HEK293 (cell line): ENCODE measurements at regions not wholly inside any gene's neighbourhood (a gene's known extent, or its start where the extent isn't known, plus 50 kb on each side); places are given as distances from the start of the nearest gene placed in this dataset.

ENCODE experiments used
- CTCF ChIA-PET: fragments of 350-600 bp; formaldehyde crosslinking; extraction: SDS; loops from one replicate; lab custom pipeline; 2021; ENCODE audit warnings: antibody characterized with exemption; lab: Yijun Ruan, JAX
- POLR2A ChIA-PET: fragments of 300-600 bp; formaldehyde crosslinking; extraction: SDS; loops from one replicate; lab custom pipeline; 2020; ENCODE audit warnings: antibody characterized with exemption, inconsistent platforms; lab: Yijun Ruan, JAX
- H3K27ac ChIP-seq: fragments of 200-500 bp; sonication (Bioruptor generic); 2 replicates; pipeline ENCODE4 v1.5.1; 2014; ENCODE audit warnings: low read depth, low read length, control low read depth, inconsistent platforms; ENCODE audit errors: extremely low read depth
- H3K36me3 ChIP-seq, 2 experiments: fragments of 200-500 bp in 1 of 2; sonication (Bioruptor generic) in 1 of 2; 1 replicate in 1 of 2; 2 replicates in 1 of 2; pipeline ENCODE4 v1.5.1; 2014 to 2017; ENCODE audit warnings: inconsistent platforms in 2 of 2, low read length in 2 of 2; ENCODE audit not compliant: control insufficient read depth in 2 of 2, insufficient read depth in 1 of 2
- H3K4me1 ChIP-seq: fragments of 200-500 bp; sonication (Bioruptor generic); 2 replicates; pipeline ENCODE4 v1.5.1; 2014; ENCODE audit warnings: mild to moderate bottlenecking, low read length, inconsistent platforms; ENCODE audit not compliant: control insufficient read depth, insufficient read depth
- H3K4me3 ChIP-seq: 2 replicates; pipeline ENCODE4 v1.5.1; 2011; ENCODE audit warnings: low read depth, mild to moderate bottlenecking, control low read depth, low read length, moderate library complexity
- H3K9me3 ChIP-seq: fragments of 200-500 bp; sonication (Bioruptor generic); 2 replicates; pipeline ENCODE4 v1.5.1; 2014; ENCODE audit warnings: low read depth, low read length, inconsistent platforms; ENCODE audit not compliant: control insufficient read depth, insufficient read depth
- HOXC10 ChIP-seq: sonication (generic); formaldehyde crosslinking; IDR thresholded peaks from 2 replicates; pipeline ENCODE4 v1.8.1; 2023; ENCODE audit warnings: mild to moderate bottlenecking, missing genetic modification reagents
- MZF1 ChIP-seq: fragments of 450-650 bp; formaldehyde crosslinking; IDR thresholded peaks from 2 replicates; pipeline ENCODE4 v1.5.1; 2017; ENCODE audit warnings: missing biosample characterization, missing genetic modification characterization, borderline replicate concordance
- SCRT2 ChIP-seq: fragments of 450-650 bp; formaldehyde crosslinking; IDR thresholded peaks from 2 replicates; pipeline ENCODE4 v1.5.1; 2016; ENCODE audit warnings: missing biosample characterization, missing genetic modification characterization
- ZNF10 ChIP-seq: fragments of 450-650 bp; formaldehyde crosslinking; IDR thresholded peaks from 2 replicates; pipeline ENCODE4 v1.5.1; 2017; ENCODE audit warnings: missing biosample characterization, missing genetic modification characterization
- ZNF132 ChIP-seq: fragments of 450-650 bp; formaldehyde crosslinking; IDR thresholded peaks from 2 replicates; pipeline ENCODE4 v1.5.1; 2017; ENCODE audit warnings: missing biosample characterization, missing genetic modification characterization, borderline replicate concordance
- ZNF146 ChIP-seq: fragments of 450-650 bp; formaldehyde crosslinking; IDR thresholded peaks from 2 replicates; pipeline ENCODE4 v1.5.1; 2016; ENCODE audit warnings: missing biosample characterization, missing genetic modification characterization
- ZNF302 ChIP-seq: fragments of 450-650 bp; formaldehyde crosslinking; IDR thresholded peaks from 2 replicates; pipeline ENCODE4 v1.5.1; 2016; ENCODE audit warnings: missing biosample characterization, missing genetic modification characterization, low read depth
- ZNF335 ChIP-seq: fragments of 450-650 bp; formaldehyde crosslinking; conservative IDR thresholded peaks from 2 replicates; pipeline ENCODE4 v1.5.1; 2016; ENCODE audit warnings: missing biosample characterization, missing genetic modification characterization
- ZNF354C ChIP-seq: fragments of 450-650 bp; formaldehyde crosslinking; IDR thresholded peaks from 2 replicates; pipeline ENCODE4 v1.5.1; 2016; ENCODE audit warnings: missing biosample characterization, missing genetic modification characterization, low read depth, borderline replicate concordance
- ZNF391 ChIP-seq: fragments of 450-650 bp; formaldehyde crosslinking; IDR thresholded peaks from 2 replicates; pipeline ENCODE4 v1.5.1; 2016; ENCODE audit warnings: low read depth, missing biosample characterization, missing genetic modification characterization, borderline replicate concordance
- ZNF473 ChIP-seq: fragments of 450-650 bp; formaldehyde crosslinking; IDR thresholded peaks from 2 replicates; pipeline ENCODE4 v1.5.1; 2017; ENCODE audit warnings: missing biosample characterization, missing genetic modification characterization
- ZNF48 ChIP-seq: fragments of 450-650 bp; formaldehyde crosslinking; IDR thresholded peaks from 2 replicates; pipeline ENCODE4 v1.5.1; 2016; ENCODE audit warnings: missing biosample characterization, missing genetic modification characterization
- ZNF501 ChIP-seq: fragments of 450-650 bp; formaldehyde crosslinking; IDR thresholded peaks from 2 replicates; pipeline ENCODE4 v1.5.1; 2016; ENCODE audit warnings: missing biosample characterization, missing genetic modification characterization
- ZNF530 ChIP-seq: fragments of 450-650 bp; formaldehyde crosslinking; IDR thresholded peaks from 2 replicates; pipeline ENCODE4 v1.5.1; 2016; ENCODE audit warnings: low read depth, missing biosample characterization, missing genetic modification characterization
- ZNF560 ChIP-seq: fragments of 450-650 bp; formaldehyde crosslinking; IDR thresholded peaks from 2 replicates; pipeline ENCODE4 v1.5.1; 2017; ENCODE audit warnings: missing biosample characterization, missing genetic modification characterization, borderline replicate concordance
- ZNF596 ChIP-seq: fragments of 450-650 bp; IDR thresholded peaks from 2 replicates; pipeline ENCODE4 v1.5.0; 2018; ENCODE audit warnings: missing biosample characterization, mild to moderate bottlenecking, missing genetic modification characterization, moderate library complexity
- ZNF626 ChIP-seq: fragments of 450-650 bp; sonication (Bioruptor Pico); formaldehyde crosslinking; IDR thresholded peaks from 2 replicates; pipeline ENCODE4 v1.5.1; 2018; ENCODE audit warnings: missing biosample characterization, missing genetic modification characterization, inconsistent platforms
- ZNF670 ChIP-seq: fragments of 450-650 bp; formaldehyde crosslinking; IDR thresholded peaks from 2 replicates; pipeline ENCODE4 v1.5.1; 2016; ENCODE audit warnings: missing biosample characterization, missing genetic modification characterization, low read depth
- ZNF785 ChIP-seq: fragments of 450-650 bp; formaldehyde crosslinking; IDR thresholded peaks from 2 replicates; pipeline ENCODE4 v1.5.1; 2016; ENCODE audit warnings: missing biosample characterization, missing genetic modification characterization
- ZNF830 ChIP-seq: fragments of 450-650 bp; IDR thresholded peaks from 2 replicates; pipeline ENCODE4 v1.5.0; 2018; ENCODE audit warnings: missing biosample characterization, missing genetic modification characterization, low read depth, mild to moderate bottlenecking, moderate library complexity
- ZSCAN16 ChIP-seq: fragments of 450-650 bp; formaldehyde crosslinking; IDR thresholded peaks from 2 replicates; pipeline ENCODE4 v1.5.1; 2016; ENCODE audit warnings: missing biosample characterization, missing genetic modification characterization
- TF ChIP-seq, protein P1 (sequence below): fragments of 450-650 bp; formaldehyde crosslinking; IDR thresholded peaks from 2 replicates; pipeline ENCODE4 v1.5.1; 2016; ENCODE audit warnings: missing biosample characterization, missing genetic modification characterization

DNA sequence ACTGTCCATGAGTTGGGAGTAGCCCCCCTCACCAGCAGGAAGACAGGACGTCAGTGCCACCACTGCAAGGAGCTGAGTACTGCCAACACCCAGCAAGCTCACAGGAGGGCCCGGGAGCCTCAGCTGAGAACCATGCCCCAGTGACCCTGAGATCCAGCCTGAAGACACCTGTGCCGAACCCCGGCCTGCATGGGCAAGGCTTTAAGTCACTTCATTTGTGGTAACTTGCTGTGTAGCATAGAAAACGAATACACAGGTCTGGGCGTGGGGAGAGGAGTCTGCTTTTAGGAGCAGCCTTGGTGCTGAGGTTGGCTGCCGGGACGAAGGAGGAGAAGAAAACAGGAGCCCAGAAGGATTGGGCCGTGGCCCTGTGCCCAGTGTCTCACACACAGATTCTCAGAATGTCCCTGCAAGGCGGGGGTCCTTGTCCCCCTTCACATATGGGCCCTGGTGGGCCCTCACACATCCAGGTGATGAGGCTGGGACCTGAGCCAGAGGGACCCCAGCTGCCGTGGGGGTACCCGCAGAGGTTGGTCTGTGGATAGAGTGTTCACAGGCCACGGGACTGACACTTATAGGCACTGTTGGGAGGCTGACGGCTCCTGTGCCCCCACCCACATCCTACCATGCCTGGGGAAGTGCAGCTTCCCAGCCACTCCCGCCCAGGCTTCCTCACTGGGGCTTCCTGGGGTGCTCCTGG, 85.3 kb downstream of the PLXNA1 start:
- CTCF ChIA-PET, result no interaction called here
- Histone ChIP-seq H3K27ac (no peak overlapping the region), H3K4me3 (no peak overlapping the region), H3K36me3 (no peaks in the 10 kb centered on the region), H3K9me3 (no peaks in the 10 kb centered on the region), H3K4me1 (no peaks in the 10 kb centered on the region)
- TF ChIP-seq, protein P1, sequence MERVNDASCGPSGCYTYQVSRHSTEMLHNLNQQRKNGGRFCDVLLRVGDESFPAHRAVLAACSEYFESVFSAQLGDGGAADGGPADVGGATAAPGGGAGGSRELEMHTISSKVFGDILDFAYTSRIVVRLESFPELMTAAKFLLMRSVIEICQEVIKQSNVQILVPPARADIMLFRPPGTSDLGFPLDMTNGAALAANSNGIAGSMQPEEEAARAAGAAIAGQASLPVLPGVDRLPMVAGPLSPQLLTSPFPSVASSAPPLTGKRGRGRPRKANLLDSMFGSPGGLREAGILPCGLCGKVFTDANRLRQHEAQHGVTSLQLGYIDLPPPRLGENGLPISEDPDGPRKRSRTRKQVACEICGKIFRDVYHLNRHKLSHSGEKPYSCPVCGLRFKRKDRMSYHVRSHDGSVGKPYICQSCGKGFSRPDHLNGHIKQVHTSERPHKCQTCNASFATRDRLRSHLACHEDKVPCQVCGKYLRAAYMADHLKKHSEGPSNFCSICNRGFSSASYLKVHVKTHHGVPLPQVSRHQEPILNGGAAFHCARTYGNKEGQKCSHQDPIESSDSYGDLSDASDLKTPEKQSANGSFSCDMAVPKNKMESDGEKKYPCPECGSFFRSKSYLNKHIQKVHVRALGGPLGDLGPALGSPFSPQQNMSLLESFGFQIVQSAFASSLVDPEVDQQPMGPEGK (tag by site-specific recombination), result no peak
- TF ChIP-seq ZSCAN16 (tag by site-specific recombination) (no peak), SCRT2 (tag by site-specific recombination) (no peak), ZNF530 (tag by site-specific recombination) (no peak), ZNF335 (tag by site-specific recombination) (no peak), ZNF473 (tag by site-specific recombination) (no peak), ZNF560 (tag by site-specific recombination) (no peak), ZNF626 (tag by site-specific recombination) (no peak), MZF1 (tag by site-specific recombination) (no peak), ZNF132 (tag by site-specific recombination) (no peak), ZNF10 (tag by site-specific recombination) (no peak), ZNF670 (tag by site-specific recombination) (no peak), ZNF302 (tag by site-specific recombination) (no peak), HOXC10 (no peak)
- POLR2A ChIA-PET, result no interaction called here

DNA sequence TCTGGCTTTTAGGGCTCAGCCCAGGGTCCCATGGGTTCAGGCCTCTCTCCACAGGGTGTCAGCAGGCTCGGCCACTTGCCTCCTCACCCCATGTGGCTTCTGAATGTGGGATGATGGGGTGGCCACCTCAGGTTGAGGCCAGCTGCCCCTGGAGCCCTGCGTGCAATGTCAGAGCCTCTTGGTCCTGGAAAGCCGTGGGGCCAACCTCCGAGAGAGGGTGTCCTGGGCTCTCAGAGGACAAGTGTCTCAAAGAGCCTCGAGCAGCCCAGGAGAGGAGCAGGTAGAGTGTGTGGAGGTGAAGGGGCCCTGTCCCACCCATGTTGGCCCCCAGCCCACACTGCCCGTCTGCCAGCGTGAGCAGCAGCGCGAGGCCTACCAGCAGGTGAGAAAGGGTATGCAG, 86.0 kb downstream of the PLXNA1 start:
- Histone ChIP-seq H3K4me3 (no peak overlapping the region), H3K36me3 (no peaks in the 10 kb centered on the region), H3K27ac (no peak overlapping the region), H3K9me3 (no peaks in the 10 kb centered on the region), H3K4me1 (no peaks in the 10 kb centered on the region)
- TF ChIP-seq ZNF354C (tag by site-specific recombination) (no peak), ZNF501 (tag by site-specific recombination) (no peak), ZNF48 (tag by site-specific recombination) (no peak), ZNF146 (tag by site-specific recombination) (no peak), ZNF830 (no peak), ZNF596 (no peak), ZNF391 (tag by site-specific recombination) (no peak), ZNF785 (tag by site-specific recombination) (no peak)
- ChIA-PET POLR2A (no interaction called here), CTCF (no interaction called here)
